ENCODE measurements at regions not wholly inside any gene's neighbourhood (a gene's known extent, or its start where the extent isn't known, plus 50 kb on each side); places are given as distances from the start of the nearest gene placed in this dataset.

- TF ChIP-seq CEBPB (IDR thresholded peaks at IDR 0.05; ENCODE audit: low read depth): no peak
- TF ChIP-seq CTCF (IDR thresholded peaks at IDR 0.05 in 2 of 3, conservative IDR thresholded peaks at IDR 0.05 in 1 of 3; ENCODE audit: borderline replicate concordance in 1 of 3, insufficient read depth in 1 of 3, low read depth in 2 of 3, low read length in 2 of 3): no peak
- no peak for TF ChIP-seq POLR2AphosphoS5 (IDR thresholded peaks at IDR 0.05; ENCODE audit: low read depth, low read length)
- TF ChIP-seq EZH2 (IDR thresholded peaks at IDR 0.05): no peak
- no peak for TF ChIP-seq SP1 (IDR thresholded peaks at IDR 0.05; ENCODE audit: low read depth)
- TF ChIP-seq, protein P1, sequence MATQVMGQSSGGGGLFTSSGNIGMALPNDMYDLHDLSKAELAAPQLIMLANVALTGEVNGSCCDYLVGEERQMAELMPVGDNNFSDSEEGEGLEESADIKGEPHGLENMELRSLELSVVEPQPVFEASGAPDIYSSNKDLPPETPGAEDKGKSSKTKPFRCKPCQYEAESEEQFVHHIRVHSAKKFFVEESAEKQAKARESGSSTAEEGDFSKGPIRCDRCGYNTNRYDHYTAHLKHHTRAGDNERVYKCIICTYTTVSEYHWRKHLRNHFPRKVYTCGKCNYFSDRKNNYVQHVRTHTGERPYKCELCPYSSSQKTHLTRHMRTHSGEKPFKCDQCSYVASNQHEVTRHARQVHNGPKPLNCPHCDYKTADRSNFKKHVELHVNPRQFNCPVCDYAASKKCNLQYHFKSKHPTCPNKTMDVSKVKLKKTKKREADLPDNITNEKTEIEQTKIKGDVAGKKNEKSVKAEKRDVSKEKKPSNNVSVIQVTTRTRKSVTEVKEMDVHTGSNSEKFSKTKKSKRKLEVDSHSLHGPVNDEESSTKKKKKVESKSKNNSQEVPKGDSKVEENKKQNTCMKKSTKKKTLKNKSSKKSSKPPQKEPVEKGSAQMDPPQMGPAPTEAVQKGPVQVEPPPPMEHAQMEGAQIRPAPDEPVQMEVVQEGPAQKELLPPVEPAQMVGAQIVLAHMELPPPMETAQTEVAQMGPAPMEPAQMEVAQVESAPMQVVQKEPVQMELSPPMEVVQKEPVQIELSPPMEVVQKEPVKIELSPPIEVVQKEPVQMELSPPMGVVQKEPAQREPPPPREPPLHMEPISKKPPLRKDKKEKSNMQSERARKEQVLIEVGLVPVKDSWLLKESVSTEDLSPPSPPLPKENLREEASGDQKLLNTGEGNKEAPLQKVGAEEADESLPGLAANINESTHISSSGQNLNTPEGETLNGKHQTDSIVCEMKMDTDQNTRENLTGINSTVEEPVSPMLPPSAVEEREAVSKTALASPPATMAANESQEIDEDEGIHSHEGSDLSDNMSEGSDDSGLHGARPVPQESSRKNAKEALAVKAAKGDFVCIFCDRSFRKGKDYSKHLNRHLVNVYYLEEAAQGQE (IDR thresholded peaks at IDR 0.05; ENCODE audit: low read depth): no peak
- TF ChIP-seq SIN3A (IDR thresholded peaks at IDR 0.05; ENCODE audit: low read depth): no peak
- no peak for TF ChIP-seq POLR2A (IDR thresholded peaks at IDR 0.05; ENCODE audit: borderline replicate concordance, extremely low read depth, insufficient read depth, insufficient read length)
- TF ChIP-seq SRF (IDR thresholded peaks at IDR 0.05; ENCODE audit: low read depth): no peak
- no peak for TF ChIP-seq ZFX (IDR thresholded peaks at IDR 0.05)
- no peak for TF ChIP-seq ZNF274 (IDR thresholded peaks at IDR 0.05; ENCODE audit: low read depth, low read length)
- TF ChIP-seq RAD21 (IDR thresholded peaks at IDR 0.05; ENCODE audit: low read depth): no peak
- TF ChIP-seq MAX (IDR thresholded peaks at IDR 0.05): no peak
- no peak for TF ChIP-seq JUND (IDR thresholded peaks at IDR 0.05)
Measured at GRCh38 chr3:162960269-162960668, 1463.7 kb downstream of the OTOL1 start.

Data from HCT116 (cell line).